HG03521 (cell line): ENCODE measurements at regions not wholly inside any gene's neighbourhood (a gene's known extent, or its start where the extent isn't known, plus 50 kb on each side); places are given as distances from the start of the nearest gene placed in this dataset.
"Not testable (repeated sequence)": the region's sequence is repeated elsewhere in the genome, so short reads cannot be mapped to it uniquely, and the experiment has no call there.

Source experiments
- ATAC-seq: cut with Tn5 transposase; IDR thresholded peaks from one replicate; pipeline ENCODE4 v1.9.1; 2021; ENCODE audit warnings: mild to moderate bottlenecking, moderate library complexity; ENCODE audit not compliant: unreplicated experiment

GRCh38 chr12:131311279-131311722 is 357.6 kb downstream of the ADGRD1 start:
- ATAC-seq, result not testable (repeated sequence)

DNA sequence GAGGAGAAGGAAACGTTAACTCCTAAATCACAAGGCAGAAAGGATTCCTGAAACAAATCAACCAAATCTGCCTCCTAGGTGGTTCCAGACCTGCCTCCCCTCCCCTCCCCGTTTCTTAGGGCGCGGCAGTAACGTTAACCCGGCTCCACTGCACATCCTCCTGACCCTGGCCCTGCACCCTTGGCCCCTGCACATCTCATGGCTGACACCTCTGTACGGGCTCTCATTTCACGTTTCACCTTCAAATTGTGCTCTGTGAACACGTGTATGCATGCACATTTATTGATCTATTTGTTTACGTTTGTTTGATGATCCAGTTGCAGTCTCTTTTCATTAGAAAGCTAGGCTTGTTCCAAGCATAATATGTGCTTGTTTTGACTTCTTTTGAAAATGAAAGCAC is 358.1 kb downstream of the ADGRD1 start:
- no peak for ATAC-seq

DNA sequence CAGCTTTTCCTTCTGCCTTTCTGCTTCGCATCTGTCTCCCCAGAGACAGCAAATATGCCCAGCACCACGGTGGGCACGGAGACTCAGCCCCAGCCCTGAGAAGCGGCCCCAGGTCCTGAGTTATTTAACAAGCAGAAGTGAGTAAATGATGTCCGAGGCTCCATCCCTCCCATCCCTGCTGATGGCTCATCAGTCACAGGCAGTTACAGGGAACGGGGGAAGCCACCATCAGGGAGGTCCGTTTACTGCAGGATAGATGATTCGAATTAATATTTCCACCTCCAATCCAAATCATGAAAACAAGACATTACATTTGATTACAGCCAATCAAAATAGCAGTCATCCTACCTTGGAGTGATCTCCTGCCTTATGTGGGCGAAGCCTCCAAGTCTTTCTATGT is 358.7 kb downstream of the ADGRD1 start:
- ATAC-seq, result not testable (repeated sequence)

GRCh38 chr12:131312793-131313545 is 359.3 kb downstream of the ADGRD1 start:
- ATAC-seq, result no peak

DNA sequence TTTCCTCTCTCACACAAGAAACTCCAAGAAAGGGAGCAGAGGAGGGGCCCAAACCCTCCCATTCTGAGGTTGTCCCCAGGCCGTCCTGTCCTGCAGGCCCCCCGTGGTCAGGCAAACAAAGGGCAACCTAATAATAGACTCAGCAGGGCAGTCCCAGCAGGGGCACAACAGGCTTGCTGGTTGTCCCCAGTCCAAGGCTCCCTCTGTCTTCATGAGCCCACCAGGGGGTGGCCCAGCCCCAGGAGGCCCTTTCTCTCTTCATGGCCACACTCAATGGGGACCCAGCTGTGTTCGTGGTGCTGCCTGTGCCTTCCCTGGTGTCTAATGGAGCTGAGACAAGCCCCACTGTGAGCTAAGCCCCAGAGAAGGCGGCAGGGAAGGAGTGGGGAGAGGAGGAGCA is 359.9 kb downstream of the ADGRD1 start:
- no peak for ATAC-seq

- no peak for ATAC-seq
Measured at GRCh38 chr12:131314524-131315090, 360.9 kb downstream of the ADGRD1 start.

- no peak for ATAC-seq
Measured at GRCh38 chr12:131315601-131316000, 361.9 kb downstream of the ADGRD1 start.

DNA sequence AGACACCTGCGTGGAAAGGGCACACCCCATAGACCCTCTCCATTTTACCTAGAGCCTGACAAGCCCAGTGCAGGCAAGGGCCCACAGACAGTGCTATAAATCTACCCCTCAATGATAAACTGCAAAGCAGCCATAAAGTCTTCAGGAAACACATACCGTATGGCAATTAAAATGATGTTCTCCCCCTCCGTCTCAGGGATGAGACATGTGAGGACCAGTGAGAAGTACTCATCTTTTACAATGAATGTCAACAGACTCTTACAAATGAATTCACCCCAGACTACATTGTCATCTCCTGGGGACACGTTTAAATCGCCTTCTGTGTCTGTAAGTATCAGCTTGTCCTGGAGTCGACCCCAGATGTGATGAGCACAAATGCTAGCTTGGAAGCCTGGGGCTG is 362.7 kb downstream of the ADGRD1 start:
- ATAC-seq, result no peak

- no peak for ATAC-seq
Measured at GRCh38 chr12:131318045-131318685, 364.5 kb downstream of the ADGRD1 start.

DNA sequence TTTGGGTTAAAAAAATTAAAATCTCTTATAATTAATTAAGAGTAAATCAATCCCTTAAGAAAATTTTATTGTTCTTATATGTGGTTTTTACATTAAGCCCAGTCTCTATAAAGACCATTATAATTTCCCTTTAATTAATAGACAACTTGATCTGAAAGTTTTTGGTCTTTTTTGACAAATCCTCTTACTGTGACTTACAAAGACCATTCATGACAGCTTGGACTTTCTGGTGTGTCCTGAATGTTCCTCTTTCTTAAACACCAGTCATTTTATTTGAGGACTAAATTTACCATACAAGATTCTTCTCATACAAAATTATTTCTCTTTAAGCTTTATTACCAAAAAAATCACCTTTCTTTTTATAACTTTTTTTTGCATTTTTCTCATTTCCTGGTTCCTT is 368.3 kb downstream of the ADGRD1 start:
- no peak for ATAC-seq

GRCh38 chr12:131322460-131322859 is 368.8 kb downstream of the ADGRD1 start:
- not testable (repeated sequence) for ATAC-seq

DNA sequence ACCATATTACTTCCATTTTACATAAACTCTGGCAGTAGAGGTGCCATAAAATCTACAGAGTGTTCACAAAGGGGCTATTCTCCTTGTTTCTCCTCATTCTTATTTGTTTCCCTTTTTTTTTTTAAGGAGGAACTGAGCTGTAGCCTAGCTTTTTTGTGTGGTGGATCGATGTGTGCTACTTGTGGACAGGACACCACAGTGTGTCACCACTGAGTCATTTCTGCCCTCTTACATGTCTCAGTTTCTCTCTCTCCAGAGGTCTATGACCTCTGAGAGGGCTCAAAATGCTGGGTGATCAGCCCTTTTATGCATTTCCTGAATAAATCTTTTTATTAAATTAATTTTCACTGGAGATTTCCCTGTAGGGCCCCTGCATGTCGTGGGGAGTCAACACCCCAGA is 370.2 kb downstream of the ADGRD1 start:
- ATAC-seq, result no peak

DNA sequence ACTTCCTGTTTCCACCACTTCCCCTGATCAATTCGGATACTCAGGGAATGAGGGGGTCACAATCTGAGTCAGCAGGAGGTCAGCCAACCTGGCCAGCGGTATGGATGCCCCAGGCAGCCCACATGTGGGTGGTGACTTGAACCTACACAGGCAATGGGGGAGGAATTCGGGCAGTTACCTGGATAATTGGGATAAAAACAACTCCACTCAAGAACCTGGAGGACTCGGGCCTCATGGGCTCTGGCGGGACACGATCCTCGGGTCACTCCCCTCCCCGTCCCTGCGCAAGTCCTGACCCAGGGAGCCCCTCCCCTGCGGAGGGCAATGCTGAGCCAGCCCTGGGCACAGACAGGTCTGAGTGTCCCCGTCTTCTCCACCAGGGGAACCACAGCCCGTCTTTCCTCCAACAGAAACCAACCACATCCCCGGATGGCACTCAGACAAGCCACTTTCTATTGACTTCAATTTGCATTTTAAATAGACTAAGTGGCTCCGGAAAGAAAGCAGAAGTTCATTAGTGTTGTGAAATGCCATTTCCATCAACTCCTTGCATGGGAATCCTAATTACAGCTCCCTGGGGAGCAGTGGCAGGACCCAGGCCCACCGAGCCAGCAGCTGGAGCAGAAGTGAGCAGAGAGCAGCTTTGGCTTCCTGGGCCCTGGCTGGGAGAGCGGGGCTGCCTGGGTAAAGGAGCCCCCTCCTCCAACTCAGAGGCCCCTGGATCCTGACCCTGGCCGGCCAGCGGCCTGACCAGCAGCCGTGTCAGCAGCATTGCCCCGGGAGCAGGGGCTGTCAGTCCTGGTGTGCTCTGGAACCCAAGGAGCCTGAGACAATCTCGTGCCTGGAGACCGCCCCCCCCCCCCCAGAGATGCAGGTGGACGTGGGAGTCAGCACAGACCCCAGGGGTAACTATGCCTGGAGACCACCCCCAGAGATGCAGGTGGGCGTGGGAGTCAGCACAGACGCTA is 374.1 kb downstream of the ADGRD1 start:
- ATAC-seq, result no peak

GRCh38 chr12:131328861-131329845 is 375.4 kb downstream of the ADGRD1 start:
- not testable (repeated sequence) for ATAC-seq

DNA sequence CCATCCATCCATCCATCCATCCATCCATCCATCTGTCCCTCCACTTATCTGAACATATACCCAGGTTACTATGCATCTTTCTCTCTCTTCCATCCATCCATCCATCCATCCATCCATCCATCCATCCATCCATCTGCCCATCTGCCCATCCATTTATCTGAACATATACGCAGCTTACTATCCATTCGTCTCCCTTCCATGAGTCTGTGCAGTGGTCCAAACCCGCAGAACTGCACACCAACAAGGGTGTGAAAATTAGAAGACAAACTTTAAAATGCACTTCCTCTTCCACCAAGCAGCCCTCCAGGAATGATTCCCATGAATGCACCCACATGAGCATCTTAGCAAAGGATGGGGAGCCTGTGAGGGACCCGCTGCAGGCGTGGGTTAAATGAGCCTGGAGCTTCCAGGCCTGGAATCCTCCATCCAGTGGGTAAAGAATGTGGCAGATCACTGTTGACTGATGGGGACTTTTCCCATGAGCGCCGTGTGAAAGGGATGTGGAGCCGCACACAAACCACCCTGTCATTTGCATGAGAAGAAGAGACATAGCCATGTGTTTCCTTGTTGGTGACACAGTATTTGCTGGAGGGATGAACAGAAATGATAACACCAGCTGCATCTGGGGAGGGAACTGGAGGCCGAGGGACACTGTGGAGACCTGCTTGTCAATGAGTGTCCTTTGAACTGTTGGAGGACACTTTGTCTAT is 376.6 kb downstream of the ADGRD1 start:
- ATAC-seq, result no peak

GRCh38 chr12:131331148-131331750 is 377.5 kb downstream of the ADGRD1 start:
- ATAC-seq, result no peak

GRCh38 chr12:131332224-131332623 is 378.5 kb downstream of the ADGRD1 start:
- no peak for ATAC-seq

GRCh38 chr12:131333136-131333535 is 377.8 kb upstream of the SFSWAP start:
- no peak for ATAC-seq
